HL-60/S4 treated with phorbol 12-myristate 13-acetate at 8.2 ng/mL for 4 days and 3 days (cell line): ENCODE measurements at regions not wholly inside any gene's neighbourhood (a gene's known extent, or its start where the extent isn't known, plus 50 kb on each side); places are given as distances from the start of the nearest gene placed in this dataset.
"Not testable (repeated sequence)": the region's sequence is repeated elsewhere in the genome, so short reads cannot be mapped to it uniquely, and the experiment has no call there.

Experiments
- in situ Hi-C: fragments of 300-500 bp; cut with MboI; formaldehyde crosslinking; loops from 2 replicates; pipeline ENCODE4 v1.15.0; 2022; ENCODE audit warnings: low sequenced_read_pairs

- in situ Hi-C loops, result no loop called here
Observed at GRCh38 chr1:38179483-38179882, 132.9 kb upstream of the POU3F1 start.

GRCh38 chr1:38178216-38178615, 131.6 kb upstream of the POU3F1 start:
- in situ Hi-C loops, result no loop called here

- in situ Hi-C loops, result no loop called here
Observed at GRCh38 chr1:38175121-38175520, 128.5 kb upstream of the POU3F1 start.

GRCh38 chr1:38173848-38174247, 127.3 kb upstream of the POU3F1 start:
- in situ Hi-C loops, result no loop called here

- in situ Hi-C loops, result no loop called here
Observed at GRCh38 chr1:38173157-38173831, 126.7 kb upstream of the POU3F1 start.

GRCh38 chr1:38169121-38169520, 122.5 kb upstream of the POU3F1 start:
- in situ Hi-C loops, result no loop called here

- in situ Hi-C loops, result no loop called here
Observed at GRCh38 chr1:38168365-38168764, 121.8 kb upstream of the POU3F1 start.

GRCh38 chr1:38166461-38166860, 119.9 kb upstream of the POU3F1 start:
- in situ Hi-C loops, result no loop called here

GRCh38 chr1:38153778-38154470, 107.3 kb upstream of the POU3F1 start:
- in situ Hi-C loops, result no loop called here

- in situ Hi-C loops, result no loop called here
Observed at GRCh38 chr1:38153066-38153777, 106.6 kb upstream of the POU3F1 start.

- in situ Hi-C loops, result no loop called here
Observed at GRCh38 chr1:38152351-38153065, 105.9 kb upstream of the POU3F1 start.

GRCh38 chr1:38151399-38151798, 104.8 kb upstream of the POU3F1 start:
- in situ Hi-C loops, result no loop called here

GRCh38 chr1:38146079-38146478, 99.5 kb upstream of the POU3F1 start:
- in situ Hi-C loops, result not testable (repeated sequence)

GRCh38 chr1:38142606-38143005, 96.0 kb upstream of the POU3F1 start:
- in situ Hi-C loops, result no loop called here

- in situ Hi-C loops, result no loop called here
Observed at GRCh38 chr1:38141483-38141882, 94.9 kb upstream of the POU3F1 start.

- in situ Hi-C loops, result no loop called here
Observed at GRCh38 chr1:38139738-38140487, 93.3 kb upstream of the POU3F1 start.

- in situ Hi-C loops, result no loop called here
Observed at GRCh38 chr1:38138498-38139233, 92.1 kb upstream of the POU3F1 start.

GRCh38 chr1:38137164-38137563, 90.6 kb upstream of the POU3F1 start:
- in situ Hi-C loops, result no loop called here

- in situ Hi-C loops, result no loop called here
Observed at GRCh38 chr1:38135625-38136414, 89.2 kb upstream of the POU3F1 start.
